HG03196 (cell line): ENCODE measurements at regions not wholly inside any gene's neighbourhood (a gene's known extent, or its start where the extent isn't known, plus 50 kb on each side); places are given as distances from the start of the nearest gene placed in this dataset.

Experiments
- ATAC-seq: cut with Tn5 transposase; IDR thresholded peaks from one replicate; pipeline ENCODE4 v1.9.1; 2021; ENCODE audit not compliant: unreplicated experiment

GRCh38 chr3:188057124-188057523 is 96.8 kb upstream of the LPP start:
- no peak for ATAC-seq

- ATAC-seq: no peak
These were observed 95.3 kb upstream of the LPP start for GRCh38 chr3:188058569-188059184.

- no peak for ATAC-seq
These were observed 94.6 kb upstream of the LPP start for GRCh38 chr3:188059351-188059750.

GRCh38 chr3:188060264-188060835 is 93.6 kb upstream of the LPP start:
- no peak for ATAC-seq

- ATAC-seq: no peak
These were observed 93.0 kb upstream of the LPP start for GRCh38 chr3:188060840-188061544.

- ATAC-seq: no peak
These were observed 91.7 kb upstream of the LPP start for GRCh38 chr3:188062216-188062615.

GRCh38 chr3:188064831-188065493 is 89.0 kb upstream of the LPP start:
- no peak for ATAC-seq

- ATAC-seq: no peak
These were observed 87.8 kb upstream of the LPP start for GRCh38 chr3:188066141-188066540.

- no peak for ATAC-seq
These were observed 86.0 kb upstream of the LPP start for GRCh38 chr3:188067932-188068331.

- no peak for ATAC-seq
These were observed 85.6 kb upstream of the LPP start for GRCh38 chr3:188068342-188068741.

GRCh38 chr3:188071636-188072035 is 82.3 kb upstream of the LPP start:
- ATAC-seq: no peak

- ATAC-seq: no peak
These were observed 77.8 kb upstream of the LPP start for GRCh38 chr3:188076176-188076575.

- no peak for ATAC-seq
These were observed 76.7 kb upstream of the LPP start for GRCh38 chr3:188077160-188077799.

- no peak for ATAC-seq
These were observed 73.9 kb upstream of the LPP start for GRCh38 chr3:188080091-188080490.

GRCh38 chr3:188082031-188082430 is 71.9 kb upstream of the LPP start:
- no peak for ATAC-seq

GRCh38 chr3:188082450-188082849 is 71.5 kb upstream of the LPP start:
- no peak for ATAC-seq

- ATAC-seq: no peak
These were observed 70.9 kb upstream of the LPP start for GRCh38 chr3:188083011-188083410.

- no peak for ATAC-seq
These were observed 69.0 kb upstream of the LPP start for GRCh38 chr3:188084752-188085583.

- ATAC-seq: no peak
These were observed 68.1 kb upstream of the LPP start for GRCh38 chr3:188085584-188086560.
